Stimulated activated memory B cell treated with anti-CD40 and anti-IgM and Interleukin-4, amounts not matched to agents 10 μg/mL and 1 μg/mL and 100 μg/mL, for 72 hours (primary cell): ENCODE measurements at regions not wholly inside any gene's neighbourhood (a gene's known extent, or its start where the extent isn't known, plus 50 kb on each side); places are given as distances from the start of the nearest gene placed in this dataset.

Experiments
- ATAC-seq: fragments of 150-1000 bp; cut with Tn5 transposase; 2 replicates; pipeline ENCODE4 v1.10.0; 2021
- H3K27ac Mint-ChIP-seq: one replicate; pipeline ENCODE4 v1.8.0; 2022; ENCODE audit warnings: mild to moderate bottlenecking, mixed read lengths
- H3K27me3 Mint-ChIP-seq: one replicate; pipeline ENCODE4 v1.8.0; 2022; ENCODE audit warnings: mixed read lengths
- H3K36me3 Mint-ChIP-seq: one replicate; pipeline ENCODE4 v1.8.0; 2022; ENCODE audit warnings: mixed read lengths
- H3K4me1 Mint-ChIP-seq: one replicate; pipeline ENCODE4 v1.8.0; 2022; ENCODE audit warnings: mixed read lengths
- H3K4me3 Mint-ChIP-seq: one replicate; pipeline ENCODE4 v1.8.0; 2022; ENCODE audit warnings: mild to moderate bottlenecking, moderate library complexity, mixed read lengths
- H3K9me3 Mint-ChIP-seq: one replicate; pipeline ENCODE4 v1.8.0; 2022; ENCODE audit warnings: mixed read lengths

- ATAC-seq, result no peak
- Mint-ChIP-seq H3K27ac (no peak overlapping the region), H3K4me3 (no peak overlapping the region), H3K9me3 (peaks cover 6% of the 10 kb centered on the region), H3K27me3 (no peaks in the 10 kb centered on the region), H3K36me3 (no peaks in the 10 kb centered on the region), H3K4me1 (no peaks in the 10 kb centered on the region)
Observed at GRCh38 chr1:177744906-177745305, 225.0 kb downstream of the SEC16B start.

DNA sequence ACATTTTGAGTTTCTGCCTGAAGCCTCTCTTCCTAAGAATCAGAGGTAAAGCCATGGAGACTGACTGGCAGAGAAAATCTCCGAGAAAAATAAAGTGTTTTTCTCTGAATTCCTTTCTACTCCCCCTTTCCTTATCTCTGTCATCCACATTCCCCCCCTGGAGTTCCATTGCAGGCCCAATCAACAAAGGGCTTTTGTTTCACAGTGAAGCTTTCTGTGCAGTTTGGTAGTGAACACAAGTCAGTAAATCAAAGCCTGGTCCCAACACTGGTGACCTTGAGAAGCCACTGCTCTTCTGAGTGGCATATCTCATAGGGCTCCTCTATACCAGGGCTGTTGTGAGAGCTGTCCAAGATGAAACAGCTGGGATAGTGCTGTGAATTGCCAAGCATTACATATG is 228.4 kb downstream of the SEC16B start:
- H3K4me1 Mint-ChIP-seq, result no peaks in the 10 kb centered on the region
- H3K4me3 Mint-ChIP-seq, result no peak overlapping the region
- no peak overlapping the region for H3K27ac Mint-ChIP-seq
- ATAC-seq, result no peak
- H3K9me3 Mint-ChIP-seq, result peaks cover 6% of the 10 kb centered on the region
- no peaks in the 10 kb centered on the region for H3K27me3 Mint-ChIP-seq
- H3K36me3 Mint-ChIP-seq, result no peaks in the 10 kb centered on the region

DNA sequence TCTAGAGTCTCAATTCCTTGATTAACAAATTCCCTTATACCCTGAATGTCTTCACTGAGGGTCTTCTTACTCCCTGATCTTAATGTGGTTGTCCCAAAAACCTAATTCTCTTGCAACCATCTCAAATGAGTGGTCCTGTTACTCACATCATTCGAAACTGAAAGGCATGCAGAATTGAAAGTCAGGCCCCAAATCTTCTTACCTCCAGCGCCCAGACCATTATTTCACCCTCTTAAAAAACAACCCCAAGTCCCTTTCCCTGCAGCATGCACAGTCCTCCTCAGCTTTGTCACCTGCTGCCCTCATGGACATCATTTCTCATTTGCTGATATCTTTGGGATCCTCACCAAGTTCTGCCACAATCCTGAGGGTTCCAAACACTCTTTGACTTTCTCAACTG is 230.1 kb downstream of the SEC16B start:
- Mint-ChIP-seq H3K9me3 (peaks cover 4% of the 10 kb centered on the region), H3K27ac (no peak overlapping the region), H3K4me1 (no peaks in the 10 kb centered on the region), H3K27me3 (no peaks in the 10 kb centered on the region), H3K4me3 (no peak overlapping the region), H3K36me3 (no peaks in the 10 kb centered on the region)
- ATAC-seq, result no peak

- no peak for ATAC-seq
- H3K27ac Mint-ChIP-seq, result no peak overlapping the region
- H3K4me1 Mint-ChIP-seq, result no peaks in the 10 kb centered on the region
- no peaks in the 10 kb centered on the region for H3K27me3 Mint-ChIP-seq
- no peaks in the 10 kb centered on the region for H3K36me3 Mint-ChIP-seq
- no peak overlapping the region for H3K4me3 Mint-ChIP-seq
- peaks cover 4% of the 10 kb centered on the region for H3K9me3 Mint-ChIP-seq
Observed at GRCh38 chr1:177737456-177737855, 232.4 kb downstream of the SEC16B start.

DNA sequence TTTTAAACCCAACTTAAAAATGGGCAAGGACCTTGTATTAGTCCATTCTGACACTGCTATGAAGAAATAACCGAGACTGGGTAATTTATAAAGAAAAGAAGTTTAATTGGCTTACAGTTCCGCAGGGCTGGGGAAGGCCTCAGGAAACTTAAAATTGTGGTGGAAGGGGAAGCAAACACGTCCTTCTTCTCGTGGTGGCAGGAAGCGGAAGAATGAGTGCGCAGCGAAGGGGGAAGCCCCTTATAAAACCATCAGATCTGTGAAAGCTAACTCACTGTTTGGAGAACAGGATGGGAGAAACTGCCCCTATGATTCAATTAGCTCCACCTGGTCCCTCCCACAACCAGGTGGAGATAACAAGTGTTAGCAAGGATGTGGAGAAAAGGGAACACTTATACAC is 237.7 kb downstream of the SEC16B start:
- no peak for ATAC-seq
- H3K27me3 Mint-ChIP-seq, result no peaks in the 10 kb centered on the region
- H3K4me3 Mint-ChIP-seq, result no peak overlapping the region
- H3K36me3 Mint-ChIP-seq, result no peaks in the 10 kb centered on the region
- H3K4me1 Mint-ChIP-seq, result no peaks in the 10 kb centered on the region
- H3K27ac Mint-ChIP-seq, result no peak overlapping the region
- H3K9me3 Mint-ChIP-seq, result peaks cover 8% of the 10 kb centered on the region

- Mint-ChIP-seq H3K9me3 (peaks cover 22% of the 10 kb centered on the region), H3K4me1 (no peaks in the 10 kb centered on the region), H3K27me3 (no peaks in the 10 kb centered on the region), H3K27ac (no peak overlapping the region), H3K36me3 (no peaks in the 10 kb centered on the region), H3K4me3 (no peak overlapping the region)
- no peak for ATAC-seq
Observed at GRCh38 chr1:177729646-177730045, 240.2 kb downstream of the SEC16B start.

DNA sequence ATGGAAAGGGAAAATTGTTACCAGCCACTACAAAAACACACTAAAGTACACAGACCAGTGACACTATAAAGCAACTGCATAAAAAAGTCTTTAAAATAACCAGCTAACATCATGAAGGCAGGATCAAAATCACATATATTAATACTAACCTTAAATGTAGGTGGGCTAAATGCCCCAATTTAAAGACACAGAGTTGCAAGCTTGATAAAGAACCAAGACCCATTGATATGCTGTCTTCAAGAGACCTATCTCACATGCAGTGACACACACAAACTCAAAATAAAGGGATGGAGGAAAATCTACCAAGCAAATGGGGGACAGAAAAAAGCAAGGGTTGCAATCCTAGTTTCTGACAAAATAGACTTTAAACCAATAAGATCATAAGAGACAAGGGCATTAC is 246.3 kb downstream of the SEC16B start:
- no peak for ATAC-seq
- Mint-ChIP-seq H3K27ac (no peak overlapping the region), H3K9me3 (peaks cover 33% of the 10 kb centered on the region), H3K36me3 (no peaks in the 10 kb centered on the region), H3K27me3 (no peaks in the 10 kb centered on the region), H3K4me3 (no peak overlapping the region), H3K4me1 (no peaks in the 10 kb centered on the region)

DNA sequence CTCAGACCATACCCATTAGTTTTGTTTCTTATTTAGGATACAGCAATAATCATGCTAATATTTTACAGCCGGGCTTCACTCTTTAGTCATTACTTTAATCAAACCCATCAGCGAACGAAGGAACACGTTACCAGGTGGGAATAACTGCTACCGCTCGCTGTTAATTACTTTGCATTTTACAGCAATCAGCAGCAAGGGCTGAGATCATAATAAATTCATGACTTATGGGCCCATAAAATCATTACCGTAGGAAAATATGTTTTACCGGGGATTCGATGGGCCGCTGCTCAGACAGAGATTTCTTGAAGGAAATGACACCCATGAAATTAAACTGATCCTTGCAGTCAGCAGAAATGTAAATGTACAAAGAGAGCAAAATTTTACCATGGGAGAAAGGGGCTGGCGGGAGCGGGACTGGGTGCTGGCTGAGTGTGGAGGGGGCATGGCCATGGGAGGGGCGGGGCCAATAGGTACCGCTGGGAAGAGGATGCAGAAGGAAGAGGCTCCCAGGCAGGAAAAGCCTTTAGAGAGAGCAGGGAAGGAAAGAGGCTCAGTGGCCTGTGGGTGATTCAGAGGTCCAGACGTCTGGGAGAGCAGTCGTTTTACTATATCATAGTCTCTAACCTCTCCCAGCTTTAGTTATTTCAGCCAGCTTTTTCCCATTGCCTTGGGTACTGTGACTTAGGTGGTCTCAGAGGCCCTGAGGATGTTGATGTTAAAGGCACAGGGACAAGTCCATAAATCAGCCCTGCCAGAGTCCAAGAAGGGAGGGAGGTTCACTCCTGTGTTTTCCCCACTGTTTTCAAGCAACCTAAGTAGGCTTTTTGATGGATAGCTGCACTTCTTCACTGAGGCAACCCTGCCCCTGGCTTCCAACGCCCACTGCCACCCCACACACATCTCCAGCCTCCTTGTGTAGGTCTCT is 258.9 kb downstream of the SEC16B start:
- Mint-ChIP-seq H3K27ac (no peak overlapping the region), H3K36me3 (no peaks in the 10 kb centered on the region), H3K9me3 (peaks cover 11% of the 10 kb centered on the region), H3K27me3 (no peaks in the 10 kb centered on the region), H3K4me1 (no peaks in the 10 kb centered on the region), H3K4me3 (no peak overlapping the region)
- ATAC-seq, result no peak

GRCh38 chr1:177708406-177708805 is 261.5 kb downstream of the SEC16B start:
- no peak overlapping the region for H3K27ac Mint-ChIP-seq
- ATAC-seq, result no peak
- H3K9me3 Mint-ChIP-seq, result no peaks in the 10 kb centered on the region
- H3K4me3 Mint-ChIP-seq, result no peak overlapping the region
- H3K4me1 Mint-ChIP-seq, result no peaks in the 10 kb centered on the region
- no peaks in the 10 kb centered on the region for H3K27me3 Mint-ChIP-seq
- no peaks in the 10 kb centered on the region for H3K36me3 Mint-ChIP-seq

DNA sequence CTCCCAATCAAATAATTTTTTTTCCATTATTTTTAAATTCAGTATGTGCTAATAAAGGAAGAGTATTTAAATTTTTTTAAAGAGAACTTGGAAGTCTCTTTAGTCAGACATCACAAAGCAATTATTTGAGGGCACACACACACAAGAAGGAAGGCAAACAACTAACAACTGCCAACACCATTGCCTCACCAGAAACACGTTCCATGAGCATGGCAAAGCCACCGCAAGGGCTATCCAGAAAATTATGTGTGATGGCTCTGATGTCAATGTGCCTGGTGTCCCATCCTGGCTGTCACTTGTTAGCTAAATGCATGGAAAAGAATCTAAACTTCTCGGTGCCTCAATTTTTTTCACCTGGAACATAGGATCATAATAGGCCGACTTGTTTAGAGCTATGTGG is 262.9 kb downstream of the SEC16B start:
- Mint-ChIP-seq H3K9me3 (no peaks in the 10 kb centered on the region), H3K27me3 (no peaks in the 10 kb centered on the region), H3K4me3 (no peak overlapping the region), H3K36me3 (no peaks in the 10 kb centered on the region), H3K4me1 (no peaks in the 10 kb centered on the region), H3K27ac (no peak overlapping the region)
- ATAC-seq, result no peak

- no peak overlapping the region for H3K27ac Mint-ChIP-seq
- no peak for ATAC-seq
- no peaks in the 10 kb centered on the region for H3K9me3 Mint-ChIP-seq
- no peaks in the 10 kb centered on the region for H3K36me3 Mint-ChIP-seq
- no peaks in the 10 kb centered on the region for H3K4me1 Mint-ChIP-seq
- no peaks in the 10 kb centered on the region for H3K27me3 Mint-ChIP-seq
- H3K4me3 Mint-ChIP-seq, result no peak overlapping the region
Observed at GRCh38 chr1:177705839-177706238, 264.0 kb downstream of the SEC16B start.

- Mint-ChIP-seq H3K36me3 (no peaks in the 10 kb centered on the region), H3K9me3 (no peaks in the 10 kb centered on the region), H3K27ac (no peak overlapping the region), H3K4me3 (no peak overlapping the region), H3K27me3 (no peaks in the 10 kb centered on the region), H3K4me1 (no peaks in the 10 kb centered on the region)
- no peak for ATAC-seq
Observed at GRCh38 chr1:177703888-177704446, 265.9 kb downstream of the SEC16B start.

- Mint-ChIP-seq H3K27ac (no peak overlapping the region), H3K4me3 (no peak overlapping the region), H3K36me3 (no peaks in the 10 kb centered on the region), H3K9me3 (no peaks in the 10 kb centered on the region), H3K4me1 (no peaks in the 10 kb centered on the region), H3K27me3 (no peaks in the 10 kb centered on the region)
- no peak for ATAC-seq
Observed at GRCh38 chr1:177701654-177702353, 268.1 kb downstream of the SEC16B start.

DNA sequence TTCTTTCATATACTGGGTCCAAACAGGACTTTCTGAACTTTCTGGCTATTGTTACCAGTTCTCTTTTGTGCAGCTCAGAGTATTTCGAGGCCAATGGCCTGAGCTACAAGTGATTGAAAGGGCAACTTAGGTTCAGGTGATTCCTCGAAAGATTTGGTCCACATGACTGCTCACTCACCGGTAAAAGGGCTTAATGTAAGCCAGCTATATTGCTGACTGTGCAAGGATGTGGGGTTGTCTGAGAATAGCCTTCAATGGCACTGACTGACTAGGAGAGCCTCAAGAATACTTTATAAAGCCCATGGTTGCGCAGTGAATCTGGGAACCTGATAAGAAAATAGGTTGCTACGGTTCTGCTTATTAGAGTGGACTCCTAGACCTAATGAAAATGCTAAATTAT is 269.0 kb downstream of the SEC16B start:
- Mint-ChIP-seq H3K9me3 (no peaks in the 10 kb centered on the region), H3K27me3 (no peaks in the 10 kb centered on the region), H3K4me3 (no peak overlapping the region), H3K4me1 (no peaks in the 10 kb centered on the region), H3K36me3 (no peaks in the 10 kb centered on the region), H3K27ac (no peak overlapping the region)
- no peak for ATAC-seq

- no peak for ATAC-seq
- Mint-ChIP-seq H3K4me3 (no peak overlapping the region), H3K36me3 (no peaks in the 10 kb centered on the region), H3K9me3 (peaks cover 11% of the 10 kb centered on the region), H3K4me1 (no peaks in the 10 kb centered on the region), H3K27me3 (peaks cover 10% of the 10 kb centered on the region), H3K27ac (no peak overlapping the region)
Observed at GRCh38 chr1:177690996-177691395, 278.9 kb downstream of the SEC16B start.

- Mint-ChIP-seq H3K4me1 (no peaks in the 10 kb centered on the region), H3K27ac (no peak overlapping the region), H3K36me3 (no peaks in the 10 kb centered on the region), H3K27me3 (peaks cover 10% of the 10 kb centered on the region), H3K9me3 (peaks cover 8% of the 10 kb centered on the region), H3K4me3 (no peak overlapping the region)
- ATAC-seq, result no peak
Observed at GRCh38 chr1:177687544-177687943, 282.3 kb downstream of the SEC16B start.
